Spleen (tissue), 7 donors: ENCODE measurements at regions not wholly inside any gene's neighbourhood (a gene's known extent, or its start where the extent isn't known, plus 50 kb on each side); places are given as distances from the start of the nearest gene placed in this dataset.

Experiments used
- POLR2A ChIP-seq, 3 donors: fragments of 450-650 bp; IDR thresholded peaks; one replicate each; pipeline ENCODE4 v1.5.1; 2017; ENCODE audit warnings: antibody characterized with exemption in 3 of 3, mild to moderate bottlenecking in 1 of 3
- TF ChIP-seq, protein P1 (sequence below), 11 experiments: fragments of 200-600 bp in 7 of 11; fragments of 450-650 bp in 4 of 11; sonication (generic) in 4 of 11; IDR thresholded peaks in 8 of 11; conservative IDR thresholded peaks in 3 of 11; 1 replicate in 7 of 11; 2 replicates in 4 of 11; pipeline versions ENCODE4 v1.4.0 to v1.8.0; 2016 to 2021; ENCODE audit warnings: antibody characterized with exemption in 11 of 11, inconsistent platforms in 4 of 11, mild to moderate bottlenecking in 1 of 11
- donor health status: DM: no; HTN: no; CAD: no; lungs with moderate emphysema.
- donor health status: DM: no; HTN: no; CAD: no.
- donor health status: DM: no; HTN: no; CAD: no.

DNA sequence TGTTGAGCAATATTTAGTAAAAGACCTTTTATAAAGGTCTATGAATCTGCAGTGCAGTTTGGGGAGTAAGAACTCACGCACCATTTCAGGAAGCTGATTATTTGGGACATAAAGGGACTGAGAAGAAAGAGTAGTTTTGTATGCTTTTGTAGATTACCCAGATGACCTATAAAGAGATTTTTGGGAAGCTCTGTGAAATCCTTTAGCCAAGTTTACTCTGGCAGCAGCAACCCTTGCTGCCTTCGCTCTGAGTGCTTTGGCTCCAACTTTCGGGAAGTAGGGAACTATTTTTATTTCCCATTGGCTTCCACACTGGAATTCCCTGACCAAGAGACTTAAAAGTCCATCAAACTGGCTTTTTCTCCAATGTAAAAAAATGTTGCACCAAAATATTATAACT, 1110.1 kb upstream of the PHF14 start:
- TF ChIP-seq, protein P1, sequence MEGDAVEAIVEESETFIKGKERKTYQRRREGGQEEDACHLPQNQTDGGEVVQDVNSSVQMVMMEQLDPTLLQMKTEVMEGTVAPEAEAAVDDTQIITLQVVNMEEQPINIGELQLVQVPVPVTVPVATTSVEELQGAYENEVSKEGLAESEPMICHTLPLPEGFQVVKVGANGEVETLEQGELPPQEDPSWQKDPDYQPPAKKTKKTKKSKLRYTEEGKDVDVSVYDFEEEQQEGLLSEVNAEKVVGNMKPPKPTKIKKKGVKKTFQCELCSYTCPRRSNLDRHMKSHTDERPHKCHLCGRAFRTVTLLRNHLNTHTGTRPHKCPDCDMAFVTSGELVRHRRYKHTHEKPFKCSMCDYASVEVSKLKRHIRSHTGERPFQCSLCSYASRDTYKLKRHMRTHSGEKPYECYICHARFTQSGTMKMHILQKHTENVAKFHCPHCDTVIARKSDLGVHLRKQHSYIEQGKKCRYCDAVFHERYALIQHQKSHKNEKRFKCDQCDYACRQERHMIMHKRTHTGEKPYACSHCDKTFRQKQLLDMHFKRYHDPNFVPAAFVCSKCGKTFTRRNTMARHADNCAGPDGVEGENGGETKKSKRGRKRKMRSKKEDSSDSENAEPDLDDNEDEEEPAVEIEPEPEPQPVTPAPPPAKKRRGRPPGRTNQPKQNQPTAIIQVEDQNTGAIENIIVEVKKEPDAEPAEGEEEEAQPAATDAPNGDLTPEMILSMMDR (IDR thresholded peaks at IDR 0.05 in 8 of 11, conservative IDR thresholded peaks at IDR 0.05 in 3 of 11), result no peak
- TF ChIP-seq POLR2A (IDR thresholded peaks at IDR 0.05), result no peak
